Superior temporal gyrus (tissue), 1 donor: ENCODE measurements at regions not wholly inside any gene's neighbourhood (a gene's known extent, or its start where the extent isn't known, plus 50 kb on each side); places are given as distances from the start of the nearest gene placed in this dataset.
"Not testable (repeated sequence)": the region's sequence is repeated elsewhere in the genome, so short reads cannot be mapped to it uniquely, and the experiment has no call there.

Experiments
- DNase-seq: peaks from one replicate; pipeline ENCODE4 v3.0.0-alpha.2; 2016; ENCODE audit errors: extremely low spot score

DNA sequence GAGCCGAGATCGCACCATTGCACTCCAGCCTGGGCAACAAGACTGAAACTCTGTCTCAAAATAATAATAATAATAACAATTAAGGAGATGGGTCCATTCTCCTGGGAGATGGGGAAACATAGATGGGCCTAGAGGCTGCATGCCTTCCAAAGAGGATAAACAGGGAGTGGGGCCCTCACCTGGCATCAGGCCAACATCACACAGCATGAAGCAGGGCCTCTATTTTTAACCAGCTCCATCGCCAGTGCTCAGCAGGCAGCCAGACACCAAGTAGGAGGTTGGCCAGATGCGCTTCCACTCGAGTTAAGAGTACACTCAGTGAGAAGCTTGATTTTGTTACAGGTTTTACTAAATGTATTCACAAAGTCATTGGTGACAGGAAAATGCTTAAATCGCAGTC, 352.0 kb downstream of the RRAGC start:
- no peak for DNase-seq

DNA sequence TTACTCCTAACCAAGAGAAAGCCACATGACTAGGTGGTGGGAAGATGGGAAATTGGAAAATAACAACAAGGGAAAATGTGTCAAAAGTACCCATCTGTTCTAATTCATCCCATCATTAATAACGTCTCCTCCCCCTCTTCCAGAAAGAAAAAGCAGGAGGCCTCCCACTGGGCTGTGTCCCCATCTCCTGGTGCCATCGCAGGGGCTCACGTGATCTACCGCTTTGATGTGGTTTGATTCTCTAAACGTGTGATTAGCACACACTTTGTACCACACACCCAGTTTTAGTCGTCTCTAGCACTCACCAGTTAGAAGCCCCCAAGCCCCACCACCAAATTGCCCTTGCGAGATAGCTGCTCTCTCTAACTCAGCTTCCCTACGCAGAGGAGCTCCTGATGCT, 353.6 kb downstream of the RRAGC start:
- no peak for DNase-seq

DNA sequence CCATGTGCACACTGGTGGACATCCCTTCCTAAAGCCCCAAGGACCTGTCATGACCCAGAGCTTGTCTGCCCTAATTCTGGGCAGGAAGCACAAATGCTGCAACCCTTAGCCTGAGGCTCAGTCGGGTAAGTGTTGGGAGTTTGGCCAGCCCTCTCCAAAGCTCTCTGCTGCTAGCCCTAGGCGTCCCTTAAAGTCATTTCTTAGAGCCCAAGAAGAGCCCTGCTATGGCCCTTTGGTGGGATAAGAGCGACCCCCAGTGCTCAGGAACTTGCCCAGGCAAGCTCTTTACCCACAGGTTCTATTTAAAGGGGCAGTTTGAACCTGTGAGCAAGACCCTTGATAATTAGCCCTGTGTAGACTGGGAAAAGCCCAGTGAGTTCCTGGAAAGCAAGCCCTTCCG, 356.8 kb downstream of the RRAGC start:
- DNase-seq: no peak

DNA sequence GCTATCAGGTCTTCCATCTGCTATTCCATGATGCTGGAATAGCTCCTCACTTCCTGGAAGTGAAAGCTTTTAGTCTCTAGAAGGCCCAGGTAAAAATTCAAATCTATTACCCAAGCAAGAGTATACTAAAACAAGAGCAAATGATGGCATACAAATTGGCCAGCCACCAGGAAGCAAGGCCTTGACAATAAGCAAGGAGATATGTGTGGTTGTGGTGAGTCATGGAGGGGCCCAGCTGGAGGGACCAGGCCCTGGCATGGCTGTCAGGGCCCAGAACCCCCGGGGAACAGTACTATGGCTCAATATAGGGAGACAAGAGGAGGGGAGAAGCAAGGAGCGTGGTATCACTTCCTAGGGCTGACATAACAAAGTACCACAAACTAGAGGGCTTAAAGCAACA, 358.7 kb downstream of the RRAGC start:
- no peak for DNase-seq

DNA sequence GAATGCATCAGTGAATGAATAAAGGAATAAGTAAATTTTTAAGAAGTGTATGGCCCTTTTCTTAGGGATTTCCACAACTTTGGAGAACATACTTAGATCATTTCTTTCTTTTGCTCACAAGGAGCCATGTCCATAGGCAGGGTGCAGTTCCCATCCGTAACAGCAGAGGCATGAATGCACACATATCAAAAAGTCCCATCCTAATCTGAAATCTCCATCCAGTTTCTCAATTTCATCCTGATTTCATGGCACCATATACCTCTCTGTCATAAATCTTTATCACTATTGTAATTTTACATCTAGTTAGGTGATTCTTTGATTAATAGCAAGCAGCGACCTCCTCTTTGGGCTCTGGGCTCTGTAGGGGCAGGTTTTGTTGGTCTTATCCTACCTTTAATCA, 359.2 kb downstream of the RRAGC start:
- no peak for DNase-seq

DNA sequence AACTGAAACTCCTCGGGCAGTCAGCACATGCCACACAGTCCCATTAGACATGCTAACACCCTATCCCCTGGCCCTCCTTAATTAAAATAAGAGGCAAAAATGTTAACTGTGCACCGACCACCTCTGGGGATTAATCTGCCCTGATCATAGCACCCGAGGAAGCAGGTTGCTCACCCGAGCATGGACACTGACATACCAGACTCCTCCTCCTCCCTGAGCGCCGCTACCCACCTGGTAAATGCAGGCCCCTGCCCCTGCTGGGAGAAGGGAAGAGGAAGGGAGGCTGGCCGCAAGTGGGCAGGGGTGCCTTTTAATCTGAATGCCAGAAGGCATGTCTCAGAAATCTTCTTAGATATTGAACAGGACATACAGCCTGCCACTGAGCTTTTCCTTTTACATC, 360.9 kb downstream of the RRAGC start:
- no peak for DNase-seq

DNA sequence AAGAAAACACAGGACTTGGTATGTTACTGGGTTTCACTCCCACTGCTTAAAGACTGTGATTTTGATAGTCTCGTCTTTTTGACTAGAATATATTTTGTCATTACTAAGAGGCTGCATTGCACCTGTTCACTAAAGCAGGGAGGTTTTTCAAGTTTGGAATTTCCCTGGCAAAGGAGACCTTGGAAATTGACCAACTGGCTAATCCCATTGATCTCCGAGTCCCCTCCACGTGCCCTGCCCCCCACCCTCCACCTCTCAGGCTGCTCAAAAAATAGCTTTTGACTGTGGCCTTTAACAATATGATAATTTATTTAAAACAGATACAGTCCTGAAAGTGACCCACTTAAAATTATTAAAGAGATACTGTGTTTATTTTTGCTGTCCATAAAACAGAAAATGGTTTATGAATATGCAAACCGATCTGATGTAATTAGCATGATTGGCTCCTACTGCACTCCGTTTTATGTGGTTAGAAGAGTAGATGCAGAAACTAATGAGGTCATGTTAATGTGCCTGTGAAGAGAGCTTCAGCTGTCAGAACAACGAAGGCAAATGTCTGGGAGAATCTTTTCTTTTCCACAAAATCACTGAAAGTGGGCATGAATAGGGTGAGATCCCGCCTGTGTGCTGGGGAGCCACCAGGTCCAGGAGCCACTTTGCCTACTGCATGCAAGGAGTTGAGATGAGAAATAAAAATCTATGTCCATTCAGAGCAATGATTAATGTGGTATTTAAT, 361.5 kb downstream of the RRAGC start:
- no peak for DNase-seq

DNA sequence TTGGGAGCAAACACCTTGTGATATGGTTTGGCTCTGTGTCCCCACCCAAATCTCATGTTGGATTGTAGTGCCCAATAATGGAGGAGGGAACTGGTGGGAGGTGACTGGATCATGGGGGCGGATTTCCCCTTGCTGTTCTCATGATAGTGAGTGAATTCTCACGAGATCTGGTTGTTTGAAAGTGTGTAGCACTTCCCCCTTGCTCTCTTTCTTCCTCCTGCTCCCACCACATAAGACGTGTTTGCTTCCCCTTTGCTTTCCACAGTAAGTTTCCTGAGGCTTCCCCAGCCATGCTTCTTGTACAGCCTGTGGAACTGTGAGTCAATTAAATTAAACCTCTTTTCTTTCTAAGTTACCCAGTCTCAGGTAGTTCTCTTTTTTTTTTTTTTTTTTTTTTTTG, 366.3 kb downstream of the RRAGC start:
- DNase-seq: not testable (repeated sequence)

DNA sequence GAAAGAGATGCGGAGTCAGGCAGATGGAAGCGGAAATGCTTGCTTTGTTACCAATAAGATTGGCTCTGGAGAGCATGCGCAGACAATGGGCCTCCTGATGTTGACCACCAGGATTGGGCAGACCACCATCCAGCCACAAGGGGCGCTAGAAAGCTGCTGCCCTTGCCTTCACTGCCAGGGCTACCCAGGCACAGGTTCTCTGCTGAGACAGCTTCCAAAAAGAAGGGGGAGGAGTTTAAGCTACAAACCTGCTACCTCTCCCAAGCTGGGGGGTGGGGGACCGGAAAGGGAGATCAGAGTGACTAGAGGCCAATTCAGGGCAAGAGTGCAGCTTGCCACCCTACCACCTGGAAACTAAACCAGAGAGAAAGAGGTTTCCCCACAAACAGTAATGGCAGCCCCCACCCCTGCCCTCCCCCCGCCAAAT, 369.7 kb downstream of the RRAGC start:
- DNase-seq: peak; percentile 31

DNA sequence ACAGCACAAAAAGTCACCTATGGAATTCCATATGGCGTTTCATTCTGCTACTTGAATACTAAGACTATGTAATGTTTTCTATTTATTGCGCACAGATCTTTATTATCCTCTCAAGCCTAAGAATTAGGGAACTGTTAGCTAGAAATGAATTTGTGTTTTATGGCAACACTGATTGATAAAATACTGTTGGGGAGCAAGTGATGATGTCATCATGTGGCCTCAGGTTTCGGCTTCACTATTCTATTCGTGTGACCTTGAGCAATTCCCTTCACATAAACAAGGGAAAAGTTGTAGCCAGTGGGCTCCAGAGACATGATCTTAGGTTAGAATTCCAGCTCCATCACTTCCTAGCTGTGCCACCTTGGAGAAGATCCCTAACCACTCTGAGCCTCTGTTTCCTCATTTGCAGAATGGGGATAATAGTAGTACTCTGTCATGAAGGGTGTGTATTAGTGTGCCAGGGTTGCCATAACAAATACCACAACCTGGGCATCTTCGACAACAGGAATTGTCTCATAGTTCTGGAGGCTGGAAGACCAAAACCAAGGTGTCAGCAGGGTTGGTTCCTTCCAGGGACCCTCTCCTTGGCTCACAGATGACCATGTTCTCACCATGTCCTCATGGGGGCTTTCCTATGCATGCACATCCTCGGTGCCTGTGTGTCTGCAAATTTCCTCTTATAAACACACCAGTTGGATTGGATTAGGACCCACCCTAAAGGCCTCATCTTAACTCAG, 371.2 kb downstream of the RRAGC start:
- no peak for DNase-seq

DNA sequence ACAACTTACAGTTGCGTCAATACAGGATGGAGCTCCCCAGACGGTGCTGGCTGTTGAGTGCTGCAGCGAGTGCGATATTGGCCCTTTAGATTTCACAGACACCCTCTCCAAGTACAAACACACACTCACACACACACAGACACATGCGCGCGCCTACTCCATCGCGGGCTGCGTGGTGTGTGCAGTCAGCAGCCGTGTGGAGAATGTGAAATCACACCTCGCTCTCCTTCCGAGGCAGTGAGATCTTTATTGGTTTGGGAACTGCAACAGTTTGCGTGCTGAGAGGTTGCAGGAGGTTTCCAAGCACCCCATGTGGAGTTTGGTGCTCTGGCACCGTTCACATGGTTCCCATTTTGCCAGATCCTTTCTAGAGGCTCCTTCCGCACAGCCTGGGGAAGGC, 372.2 kb downstream of the RRAGC start:
- no peak for DNase-seq

DNA sequence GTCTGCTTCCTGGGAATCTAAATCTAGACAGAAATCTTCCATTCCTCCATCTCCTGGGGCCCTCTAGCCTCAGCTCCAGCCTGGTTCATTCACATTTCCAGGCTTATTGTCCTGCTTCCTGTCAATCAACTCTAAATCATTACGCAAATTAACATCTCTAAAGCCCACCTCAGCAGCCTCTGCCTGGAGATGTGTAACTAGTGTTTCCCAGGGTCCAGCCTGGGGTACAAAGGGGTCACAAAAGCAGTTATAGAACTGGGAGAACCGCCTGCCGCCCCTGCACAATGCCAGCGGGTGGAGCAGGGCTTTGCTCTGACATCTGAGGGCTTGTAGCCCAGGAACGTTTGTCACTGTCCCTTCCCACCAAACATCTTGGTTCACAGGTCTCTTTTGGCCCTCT, 373.5 kb downstream of the RRAGC start:
- no peak for DNase-seq

DNA sequence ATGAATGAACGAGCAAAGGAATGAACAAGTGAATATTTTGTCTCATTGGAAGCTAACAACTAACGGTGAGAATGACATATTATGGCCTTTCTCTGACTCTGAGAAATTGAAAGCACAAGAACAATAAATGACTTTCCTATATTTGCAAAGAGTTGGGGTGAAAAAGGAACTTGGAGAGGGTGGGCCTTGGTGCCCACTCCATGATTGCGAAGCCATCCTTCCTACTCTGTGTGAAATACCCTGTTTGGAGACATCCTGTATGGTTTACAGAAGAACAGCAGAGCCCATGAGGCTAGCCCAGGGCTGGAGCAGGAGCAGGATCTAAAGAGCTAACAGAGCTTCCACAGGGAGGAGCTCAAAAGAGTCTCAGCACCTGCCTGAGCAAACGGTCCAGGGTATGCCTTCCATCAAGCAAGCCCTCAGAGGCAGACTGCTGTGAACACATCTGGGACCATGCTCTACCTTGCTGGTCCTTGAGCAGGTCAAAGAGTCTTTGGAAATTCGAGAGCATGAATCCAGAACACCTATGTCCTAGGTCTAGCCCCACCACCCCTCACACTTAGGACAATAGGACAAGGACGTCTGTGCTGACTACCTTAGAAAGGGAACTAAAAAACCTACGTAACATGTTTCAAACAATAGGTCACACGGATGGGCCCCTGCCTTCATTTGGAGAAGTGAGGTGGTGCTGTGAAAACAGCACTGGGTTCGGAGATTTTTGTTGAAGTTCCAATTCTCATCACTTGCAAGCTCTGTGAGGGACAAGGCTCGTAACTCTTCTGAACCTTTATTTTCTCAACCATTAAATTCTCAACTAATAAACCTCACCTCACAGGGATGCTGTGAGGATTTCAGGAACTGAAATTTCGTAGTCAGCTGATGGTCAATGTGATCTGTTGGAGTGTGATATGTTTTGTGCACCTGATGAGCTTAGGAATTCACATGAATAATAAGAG, 377.4 kb downstream of the RRAGC start:
- DNase-seq: no peak

DNA sequence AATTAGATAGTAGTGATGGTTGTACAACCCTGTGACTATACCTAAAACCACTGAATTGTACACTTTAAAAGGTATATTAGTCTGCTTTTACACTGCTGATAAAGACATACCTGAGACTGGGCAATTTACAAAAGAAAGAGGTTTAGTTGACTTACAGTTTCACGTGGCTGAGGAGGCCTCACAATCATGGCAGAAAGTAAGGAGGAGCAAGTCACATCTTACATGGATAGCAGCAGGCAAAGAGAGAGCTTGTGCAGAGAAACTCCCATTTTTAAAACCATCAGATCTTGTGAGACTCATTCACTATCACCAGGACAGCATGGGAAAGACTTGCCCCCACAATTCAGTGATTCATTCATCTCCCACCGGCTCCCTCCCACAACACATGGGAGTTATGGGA, 379.9 kb downstream of the RRAGC start:
- not testable (repeated sequence) for DNase-seq

DNA sequence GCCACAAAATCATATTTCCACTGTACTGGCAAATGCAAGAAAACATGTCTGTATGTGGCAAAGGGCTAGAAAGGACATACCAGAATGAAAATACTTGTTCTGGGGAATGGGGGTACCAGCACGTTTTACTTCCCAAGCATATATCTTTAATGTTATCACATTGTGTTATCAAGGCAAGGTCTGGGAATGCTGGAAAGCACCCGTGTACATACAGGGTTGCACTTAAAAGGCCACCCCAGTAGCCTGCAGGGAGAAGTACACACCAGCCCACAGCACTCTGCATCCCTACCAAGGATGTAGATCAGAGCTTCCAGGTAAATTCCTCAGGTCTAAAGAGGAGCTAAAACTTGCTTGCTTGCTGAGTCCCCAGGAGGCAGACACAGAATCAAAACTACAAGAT, 381.8 kb downstream of the RRAGC start:
- no peak for DNase-seq

DNA sequence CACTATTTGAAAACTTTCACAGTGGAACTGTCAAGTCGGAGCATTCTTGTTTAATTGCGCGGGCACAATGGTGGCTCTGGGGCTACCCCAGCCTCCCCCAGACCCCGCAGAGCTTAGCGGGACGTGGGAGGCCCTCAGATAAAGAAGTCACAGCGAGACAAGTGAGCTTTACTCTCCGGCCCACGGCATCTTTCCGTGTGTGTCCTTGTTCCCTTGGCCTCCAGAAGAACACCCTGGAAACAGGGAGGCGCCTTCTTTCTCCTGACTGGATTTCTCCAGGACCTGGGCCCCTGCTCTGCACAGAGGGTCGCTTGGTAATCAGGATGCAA, 382.8 kb downstream of the RRAGC start:
- DNase-seq: no peak

DNA sequence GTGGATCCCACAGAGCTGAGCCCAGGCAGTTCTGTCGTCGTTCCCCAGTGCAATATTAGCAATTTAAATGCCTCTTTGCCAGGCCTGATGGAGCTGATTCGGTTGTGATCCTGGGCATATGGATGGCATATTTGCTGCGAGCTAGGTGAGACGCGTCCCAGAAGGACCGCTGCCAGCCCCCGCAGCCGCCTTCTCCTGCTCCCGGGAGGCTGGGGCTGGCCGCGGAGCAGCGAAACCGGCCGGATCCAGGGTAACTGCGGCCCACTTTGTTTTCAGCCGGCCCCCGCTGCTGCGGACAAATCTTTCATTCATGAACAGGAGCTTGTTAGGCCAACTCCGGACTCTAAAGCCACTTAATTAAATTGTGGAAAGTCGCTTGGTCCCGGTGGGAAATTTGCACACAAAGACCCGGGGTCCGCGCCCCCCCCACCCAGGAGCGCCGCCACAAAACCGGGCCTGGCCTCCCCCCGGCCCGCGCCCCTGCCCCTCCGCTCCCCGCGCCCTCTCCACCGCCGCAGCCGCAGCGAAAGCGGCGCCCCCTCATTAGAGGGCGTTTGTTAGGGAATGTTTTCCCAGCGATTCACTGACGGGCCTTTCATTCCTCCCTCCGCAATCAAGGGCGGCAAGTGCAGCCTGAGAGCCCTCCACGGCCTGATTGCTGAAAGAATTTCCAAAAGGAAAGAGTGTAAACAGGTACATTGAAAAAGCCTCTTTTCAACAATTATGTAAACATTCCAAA, 383.3 kb downstream of the RRAGC start:
- DNase-seq: no peak

DNA sequence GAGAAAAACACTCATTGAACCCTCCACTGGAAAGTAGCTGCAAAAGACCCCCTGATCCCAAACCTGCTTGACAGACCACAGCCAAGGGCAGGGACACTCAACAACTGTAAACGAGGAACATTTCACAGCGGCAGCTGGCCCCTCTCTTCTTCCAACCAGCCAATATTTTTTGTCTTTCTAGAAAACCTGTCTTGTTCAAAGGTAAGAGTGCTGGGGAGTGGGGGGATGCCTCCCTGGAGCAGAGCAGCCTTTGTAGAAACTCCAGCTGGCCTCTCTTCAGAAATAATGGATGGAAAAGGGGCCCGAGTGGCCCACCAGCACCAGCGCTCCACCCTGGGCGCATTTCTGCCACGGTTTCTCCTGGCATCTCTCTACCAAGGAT, 384.0 kb downstream of the RRAGC start:
- no peak for DNase-seq

DNA sequence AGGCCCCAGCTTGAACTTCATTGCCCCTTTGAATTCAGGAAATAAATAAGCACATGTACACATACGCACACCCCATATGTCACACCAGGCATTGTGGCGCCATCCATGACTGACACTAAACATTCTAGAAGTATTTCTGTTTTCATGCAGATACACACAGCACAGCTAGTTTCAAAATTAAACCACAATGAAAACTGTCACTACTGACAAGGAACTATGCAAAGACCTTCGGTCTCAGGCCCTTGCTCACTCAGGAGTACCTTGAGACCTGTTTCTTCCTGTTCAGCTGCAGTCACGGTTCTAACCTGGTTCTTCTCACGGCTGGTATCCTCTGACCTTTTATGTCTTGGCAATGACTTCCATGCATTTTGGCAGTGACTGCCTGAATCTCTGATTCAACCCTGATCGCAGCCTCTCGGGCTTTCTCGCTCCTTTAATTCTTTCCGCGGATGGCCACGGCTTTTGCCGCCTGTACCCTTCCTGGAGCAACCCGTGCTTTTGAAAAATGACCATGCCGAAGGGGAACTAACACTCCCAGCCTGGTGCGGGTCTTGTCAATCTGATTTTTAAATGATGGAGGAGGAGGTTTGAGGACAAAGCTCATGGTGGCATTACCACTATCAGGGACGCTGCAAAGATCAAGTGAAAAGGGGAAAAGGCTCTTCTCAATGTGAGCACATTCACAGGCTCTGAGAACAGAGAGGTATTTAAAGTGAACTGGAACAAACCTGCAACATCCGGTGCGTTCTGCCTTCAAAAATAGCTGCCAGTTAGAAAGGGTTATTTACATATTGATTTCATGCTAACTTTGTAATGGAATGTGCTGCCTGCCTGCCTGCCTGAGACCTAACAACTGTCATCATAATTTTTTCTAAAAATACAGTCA, 384.6 kb downstream of the RRAGC start:
- DNase-seq: no peak

DNA sequence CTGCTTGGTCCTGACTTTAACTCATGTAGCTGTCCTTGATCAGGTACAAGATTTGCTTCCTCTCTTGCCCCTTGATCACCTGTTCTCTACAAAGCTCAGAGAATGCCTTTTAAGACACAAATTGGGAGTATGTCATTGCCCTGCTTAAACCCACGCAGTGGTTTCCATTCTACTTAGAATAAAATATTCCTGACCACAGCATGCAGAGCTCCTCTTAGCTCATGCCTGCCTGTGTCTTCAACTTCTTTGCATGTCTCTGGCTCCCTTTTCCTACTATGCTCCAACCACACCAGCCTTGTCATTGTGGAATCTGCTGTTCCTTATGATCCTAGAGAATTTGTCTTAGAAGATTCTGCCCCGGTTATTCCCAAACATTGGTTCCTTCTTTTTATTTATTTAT, 393.1 kb downstream of the RRAGC start:
- DNase-seq: no peak

DNA sequence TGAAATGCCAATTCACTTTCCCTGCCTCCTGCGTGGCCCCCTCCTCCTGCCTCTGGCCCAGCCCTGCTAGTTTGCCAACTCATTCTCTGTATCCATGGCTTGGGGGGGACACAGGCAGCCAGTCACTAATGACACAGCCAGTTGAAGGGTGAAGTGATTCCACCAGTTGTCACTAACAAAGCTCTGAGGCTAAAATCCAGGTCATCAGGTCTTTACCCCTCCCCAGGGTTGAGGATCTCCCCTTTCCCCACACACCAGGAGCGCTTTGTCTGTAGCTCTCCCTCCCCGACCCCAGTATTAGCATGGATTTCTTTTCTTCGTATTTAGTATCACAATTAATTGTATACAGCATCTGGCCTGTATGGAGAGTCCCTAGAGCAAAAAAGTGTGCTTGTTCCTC, 394.1 kb downstream of the RRAGC start:
- DNase-seq: no peak
